Muscle layer of duodenum (tissue), 2 donors: ENCODE measurements at regions not wholly inside any gene's neighbourhood (a gene's known extent, or its start where the extent isn't known, plus 50 kb on each side); places are given as distances from the start of the nearest gene placed in this dataset.

Source experiments
- H3K27ac ChIP-seq: one replicate; pipeline ENCODE4 v1.7.0; 2013; ENCODE audit warnings: mild to moderate bottlenecking, low read length
- H3K27me3 ChIP-seq: one replicate; pipeline ENCODE4 v1.7.0; 2013; ENCODE audit warnings: low read depth, mild to moderate bottlenecking, control low read depth, low read length
- H3K36me3 ChIP-seq, 2 donors: one replicate each; pipeline ENCODE4 v1.7.0; 2013; ENCODE audit warnings: low read length in 2 of 2, control low read depth in 1 of 2, mild to moderate bottlenecking in 1 of 2; ENCODE audit not compliant: insufficient read depth in 2 of 2, control insufficient read depth in 1 of 2
- H3K4me1 ChIP-seq, 2 donors: one replicate each; pipeline ENCODE4 v1.7.0; 2013; ENCODE audit warnings: low read length in 2 of 2, mild to moderate bottlenecking in 2 of 2, control low read depth in 1 of 2, moderate library complexity in 1 of 2; ENCODE audit not compliant: insufficient read depth in 2 of 2, control insufficient read depth in 1 of 2
- H3K4me3 ChIP-seq, 2 donors: one replicate each; pipeline ENCODE4 v1.7.0; 2013; ENCODE audit warnings: low read length in 2 of 2, low read depth in 1 of 2, mild to moderate bottlenecking in 1 of 2
- H3K9me3 ChIP-seq, 2 donors: one replicate each; pipeline ENCODE4 v1.7.0; 2013; ENCODE audit warnings: low read length in 2 of 2, control low read depth in 1 of 2, mild to moderate bottlenecking in 1 of 2; ENCODE audit not compliant: control insufficient read depth in 1 of 2
- donor health status: healthy.

DNA sequence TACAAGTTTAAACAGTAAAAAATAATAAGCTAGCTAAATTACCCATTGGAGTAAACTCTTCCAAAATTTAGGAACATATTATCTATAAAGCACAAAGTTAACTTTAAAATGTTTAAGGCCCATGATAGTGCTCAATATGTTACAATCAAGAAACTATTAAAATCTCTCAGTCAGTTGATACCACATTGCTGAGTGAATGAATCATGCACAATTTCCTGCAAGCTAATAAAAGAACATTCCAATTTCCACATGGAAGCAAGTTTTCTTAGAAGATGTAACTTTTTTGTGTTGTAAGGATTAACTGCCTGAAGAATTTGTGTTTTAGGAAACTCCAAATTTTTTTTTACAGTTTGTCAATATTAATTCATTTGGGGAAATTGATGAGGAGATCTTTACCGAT, 666.6 kb downstream of the SLITRK1 start:
- Histone ChIP-seq H3K4me3 (no peak overlapping the region), H3K4me1 (no peaks in the 10 kb centered on the region), H3K27me3 (no peaks in the 10 kb centered on the region), H3K27ac (no peak overlapping the region), H3K9me3 (peaks cover 0 to 3% of the 10 kb centered on the region in 2 donors), H3K36me3 (no peaks in the 10 kb centered on the region)

DNA sequence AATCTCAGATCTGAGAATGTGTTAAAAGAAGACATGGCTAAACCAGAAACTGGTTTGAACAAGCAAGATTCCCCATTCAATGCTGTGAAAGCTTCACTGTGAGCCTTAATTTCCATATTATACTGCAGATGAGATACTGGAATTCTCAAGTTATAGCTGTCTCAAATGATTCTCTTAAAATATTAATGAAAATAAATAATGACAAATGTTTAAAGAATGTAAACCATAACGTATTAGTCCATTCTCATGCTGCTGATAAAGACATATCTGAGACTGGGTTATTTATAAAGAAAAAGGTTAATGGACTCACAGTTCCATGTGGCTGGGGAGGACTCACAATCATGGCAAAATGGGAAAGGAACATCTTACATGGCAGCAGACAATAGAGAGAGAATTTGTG, 667.8 kb downstream of the SLITRK1 start:
- H3K4me3 ChIP-seq: no peak overlapping the region
- H3K36me3 ChIP-seq: no peaks in the 10 kb centered on the region
- no peaks in the 10 kb centered on the region for H3K27me3 ChIP-seq
- no peaks in the 10 kb centered on the region for H3K4me1 ChIP-seq
- peaks cover under 1 to 8% of the 10 kb centered on the region in 2 donors for H3K9me3 ChIP-seq
- H3K27ac ChIP-seq: no peak overlapping the region

DNA sequence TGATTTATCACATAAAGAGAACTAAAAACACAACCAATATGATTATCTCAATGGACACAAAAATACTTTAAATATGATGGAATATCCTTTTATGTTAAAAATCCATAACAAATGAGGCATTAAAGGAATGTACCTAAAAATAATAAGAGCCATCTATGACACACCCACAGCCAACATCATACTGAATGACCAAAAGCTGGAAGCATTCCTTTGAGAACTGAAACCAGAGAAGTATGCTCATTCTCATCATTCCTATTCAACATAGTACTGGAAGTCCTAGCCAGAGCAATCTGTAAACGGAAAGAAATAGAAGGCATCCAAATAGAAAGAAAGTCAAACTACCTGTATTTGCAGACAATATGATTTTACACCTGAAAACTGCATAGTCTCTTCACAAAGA, 671.0 kb downstream of the SLITRK1 start:
- H3K27me3 ChIP-seq: no peaks in the 10 kb centered on the region
- no peaks in the 10 kb centered on the region for H3K36me3 ChIP-seq
- no peak overlapping the region for H3K27ac ChIP-seq
- peaks cover 8 to 12% of the 10 kb centered on the region in 2 donors for H3K9me3 ChIP-seq
- H3K4me1 ChIP-seq: no peaks in the 10 kb centered on the region
- H3K4me3 ChIP-seq: no peak overlapping the region

DNA sequence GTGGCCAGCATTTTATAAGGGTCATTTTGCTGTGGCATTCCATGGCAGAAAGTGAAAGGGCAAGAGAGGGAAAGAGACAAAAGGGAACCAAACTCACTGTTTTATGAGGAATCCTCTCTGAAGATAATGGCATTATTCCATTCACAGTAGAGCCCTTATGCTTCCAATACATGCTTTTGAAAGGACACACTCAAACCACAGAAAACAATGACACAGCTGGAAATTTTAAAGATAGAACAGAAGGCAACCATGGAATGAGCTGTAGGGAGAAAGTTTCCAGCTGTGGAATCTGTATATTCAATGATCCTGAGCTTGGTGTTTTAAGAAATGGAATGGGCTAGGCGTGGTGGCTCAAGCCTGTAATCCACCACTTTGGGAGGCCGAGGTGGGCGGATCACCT, 677.4 kb downstream of the SLITRK1 start:
- no peaks in the 10 kb centered on the region for H3K36me3 ChIP-seq
- H3K27ac ChIP-seq: no peak overlapping the region
- no peaks in the 10 kb centered on the region for H3K27me3 ChIP-seq
- peaks cover 6 to 8% of the 10 kb centered on the region in 2 donors for H3K9me3 ChIP-seq
- H3K4me3 ChIP-seq: no peak overlapping the region
- no peaks in the 10 kb centered on the region for H3K4me1 ChIP-seq

DNA sequence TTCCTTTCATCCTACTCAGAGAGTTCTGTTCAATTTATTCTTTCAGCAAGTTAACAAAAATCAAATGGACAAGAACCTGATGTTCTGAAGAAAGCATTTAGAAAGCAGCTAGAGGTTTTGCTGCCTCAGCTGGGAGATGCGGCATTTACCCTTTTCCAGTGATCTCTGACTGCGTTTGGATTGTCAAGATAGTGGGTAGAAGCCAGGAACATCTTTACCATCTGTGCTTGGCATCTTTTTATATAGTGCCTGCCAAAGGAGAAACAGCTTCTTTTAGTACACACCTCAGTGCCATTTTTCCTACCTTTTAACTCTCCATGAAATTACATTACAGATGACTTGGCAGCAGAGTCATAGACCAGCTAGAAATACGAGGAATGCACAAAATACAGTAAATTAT, 680.8 kb downstream of the SLITRK1 start:
- H3K36me3 ChIP-seq: no peaks in the 10 kb centered on the region
- no peak overlapping the region for H3K27ac ChIP-seq
- H3K9me3 ChIP-seq: no peaks in the 10 kb centered on the region
- no peaks in the 10 kb centered on the region for H3K4me1 ChIP-seq
- no peak overlapping the region for H3K4me3 ChIP-seq
- no peaks in the 10 kb centered on the region for H3K27me3 ChIP-seq

DNA sequence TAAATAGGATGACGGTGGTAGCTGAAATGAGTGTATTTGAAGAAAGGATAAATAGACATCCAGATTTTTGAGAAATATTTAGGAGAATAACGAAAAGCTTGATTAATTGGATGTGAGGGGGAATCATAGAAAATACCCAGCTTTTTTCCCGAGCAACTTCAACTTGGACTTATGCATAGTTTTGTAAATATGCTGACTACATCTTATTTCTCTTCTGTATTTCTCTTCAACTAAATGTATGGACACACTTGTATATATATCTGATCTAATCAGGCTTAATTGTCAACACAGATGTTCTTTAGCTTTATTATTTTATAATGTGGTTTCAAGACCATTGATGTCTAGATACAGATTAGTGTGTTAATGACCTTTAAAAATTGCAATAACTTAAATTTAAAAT, 685.0 kb downstream of the SLITRK1 start:
- Histone ChIP-seq H3K36me3 (no peaks in the 10 kb centered on the region), H3K9me3 (no peaks in the 10 kb centered on the region), H3K27ac (no peak overlapping the region), H3K27me3 (no peaks in the 10 kb centered on the region), H3K4me3 (no peak overlapping the region), H3K4me1 (no peaks in the 10 kb centered on the region)

DNA sequence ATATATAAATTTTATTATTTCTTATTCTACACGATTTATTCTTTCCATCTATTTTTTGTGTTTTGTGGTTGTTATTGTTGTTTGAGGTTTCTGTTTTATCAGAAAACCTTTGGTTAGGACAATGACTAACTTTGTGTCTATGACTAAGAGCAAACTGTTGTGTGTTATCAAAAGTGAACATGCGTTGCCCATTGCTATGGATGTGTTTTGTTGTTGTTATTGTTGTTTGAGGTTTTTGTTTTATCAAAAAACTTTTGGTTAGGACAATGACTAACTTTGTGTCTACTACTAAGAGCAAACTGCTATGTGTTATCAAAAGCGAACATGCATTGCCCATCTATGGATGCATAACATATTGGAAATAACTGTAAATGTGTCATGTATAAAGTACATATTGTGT, 692.3 kb downstream of the SLITRK1 start:
- H3K27me3 ChIP-seq: no peaks in the 10 kb centered on the region

DNA sequence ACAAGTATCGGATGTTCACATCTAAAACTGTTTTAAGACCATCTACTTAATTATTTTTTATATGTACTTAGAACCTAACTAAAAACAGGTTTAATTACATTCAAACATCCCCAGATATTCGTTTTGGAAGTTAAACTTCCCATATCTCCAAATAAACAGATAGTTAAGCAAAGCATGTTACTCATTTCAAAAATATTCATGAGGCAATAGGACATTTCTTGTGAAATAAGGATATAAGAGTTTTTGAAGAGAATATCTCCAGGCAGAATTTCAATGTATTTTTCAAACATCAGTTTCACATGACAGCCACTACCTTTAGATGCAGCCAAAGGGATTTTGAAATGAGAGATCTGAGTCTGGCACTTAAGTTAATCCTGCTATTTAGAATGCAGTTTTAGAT, 697.5 kb downstream of the SLITRK1 start:
- Histone ChIP-seq H3K36me3 (no peaks in the 10 kb centered on the region), H3K27ac (no peak overlapping the region), H3K27me3 (no peaks in the 10 kb centered on the region), H3K4me3 (no peak overlapping the region), H3K4me1 (no peaks in the 10 kb centered on the region), H3K9me3 (peaks cover 0 to 4% of the 10 kb centered on the region in 2 donors)

More for the DNA sequence above, 692.3 kb downstream of the SLITRK1 start:
- no peak overlapping the region for H3K27ac ChIP-seq
- no peak overlapping the region for H3K4me3 ChIP-seq
- H3K9me3 ChIP-seq: peaks cover 0 to 4% of the 10 kb centered on the region in 2 donors
- H3K36me3 ChIP-seq: no peaks in the 10 kb centered on the region
- no peaks in the 10 kb centered on the region for H3K4me1 ChIP-seq

DNA sequence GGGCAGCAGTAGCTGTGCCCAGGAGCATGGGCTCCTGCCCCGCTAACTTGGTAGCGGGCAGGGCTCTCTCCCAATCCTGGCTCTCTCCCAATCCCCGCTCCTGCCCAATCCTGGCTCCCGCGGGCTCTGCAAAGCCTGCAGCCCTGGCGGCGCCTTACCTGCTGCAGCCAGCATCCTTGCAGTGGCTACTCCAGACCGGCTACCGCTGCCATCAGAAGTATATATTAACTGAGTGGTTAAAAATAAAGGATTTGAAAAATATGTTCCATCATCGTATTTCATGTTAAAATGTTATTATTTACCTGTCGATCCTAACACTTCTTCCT, 698.2 kb downstream of the SLITRK1 start:
- no peak overlapping the region for H3K4me3 ChIP-seq
- H3K4me1 ChIP-seq: no peaks in the 10 kb centered on the region
- no peak overlapping the region for H3K27ac ChIP-seq
- no peaks in the 10 kb centered on the region for H3K36me3 ChIP-seq
- H3K9me3 ChIP-seq: peaks cover 0 to 4% of the 10 kb centered on the region in 2 donors
- H3K27me3 ChIP-seq: no peaks in the 10 kb centered on the region

DNA sequence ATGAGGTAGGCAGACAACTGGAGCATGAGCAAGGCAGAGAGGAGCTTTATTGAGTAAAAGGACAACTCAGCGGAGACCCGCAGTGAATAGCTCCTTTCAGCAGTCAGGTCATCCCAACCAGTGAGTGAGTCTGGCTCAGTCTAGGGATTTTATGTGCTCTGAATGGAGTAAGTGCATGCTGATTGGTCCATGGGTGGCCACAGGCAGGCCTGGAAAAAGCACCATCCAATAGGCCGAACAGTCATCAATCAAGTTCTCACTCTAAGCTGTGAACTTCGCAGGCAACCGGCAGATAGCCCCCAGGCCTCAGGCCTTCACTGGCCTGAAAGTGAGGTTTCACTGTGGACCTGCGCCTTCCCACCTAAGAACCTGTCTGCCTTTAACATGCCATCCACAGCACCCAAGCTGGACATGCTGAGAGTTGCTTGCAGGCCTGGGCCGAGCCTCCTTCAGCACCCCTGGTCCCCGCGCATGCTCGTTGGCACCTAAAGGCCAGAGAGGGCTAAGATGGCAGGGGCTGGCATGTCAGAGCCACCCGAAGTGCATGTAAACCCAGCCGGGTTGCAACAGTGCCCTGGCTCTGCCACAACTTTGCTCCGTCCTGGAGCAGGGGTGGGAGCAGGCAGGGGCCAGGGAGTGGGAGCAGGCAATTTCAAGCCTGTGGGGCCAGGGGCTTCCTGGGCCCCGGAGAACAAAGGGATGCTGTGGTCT, 698.7 kb downstream of the SLITRK1 start:
- Histone ChIP-seq H3K27me3 (no peaks in the 10 kb centered on the region), H3K27ac (no peak overlapping the region), H3K4me1 (no peaks in the 10 kb centered on the region), H3K4me3 (no peak overlapping the region), H3K36me3 (no peaks in the 10 kb centered on the region), H3K9me3 (peaks cover 0 to 4% of the 10 kb centered on the region in 2 donors)

DNA sequence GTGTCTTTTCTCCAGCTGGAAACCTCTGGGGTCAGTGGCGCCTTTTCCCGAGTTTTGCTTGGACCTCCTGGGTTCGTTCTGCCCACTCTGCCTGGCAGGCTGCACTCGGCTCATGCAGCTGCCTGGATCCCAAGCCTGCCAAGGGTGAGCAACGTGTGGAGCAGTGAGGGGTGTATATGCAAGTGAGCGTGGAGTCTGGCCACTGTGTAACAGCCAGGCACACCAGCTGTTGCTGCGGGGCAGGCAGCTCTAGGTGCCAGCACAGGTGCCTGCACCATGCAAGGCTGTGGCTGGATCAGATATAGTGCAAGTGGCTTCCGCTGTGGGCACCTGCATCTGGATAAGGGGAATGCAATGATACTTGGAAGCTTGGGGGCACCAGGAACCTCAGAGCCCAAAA, 699.4 kb downstream of the SLITRK1 start:
- no peak overlapping the region for H3K27ac ChIP-seq
- H3K4me1 ChIP-seq: no peaks in the 10 kb centered on the region
- no peak overlapping the region for H3K4me3 ChIP-seq

DNA sequence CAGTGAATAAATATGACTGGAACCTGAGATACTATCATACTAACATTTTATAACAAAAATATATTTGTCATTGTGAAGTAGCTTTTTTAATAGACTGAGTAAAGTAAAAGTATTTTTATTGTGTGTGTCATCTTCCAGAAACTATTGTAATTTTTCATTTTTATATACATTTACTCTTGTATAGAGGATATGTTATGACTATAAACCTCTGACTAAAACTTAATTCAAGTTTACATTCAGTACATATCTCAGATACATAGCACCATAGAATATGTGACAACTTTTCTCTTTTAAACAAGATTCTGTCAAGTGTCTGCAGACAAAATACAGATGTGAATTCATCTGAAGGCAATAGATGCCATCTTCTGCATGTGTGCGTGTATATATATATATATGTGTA, 704.3 kb downstream of the SLITRK1 start:
- no peaks in the 10 kb centered on the region for H3K4me1 ChIP-seq
- no peaks in the 10 kb centered on the region for H3K27me3 ChIP-seq
- H3K9me3 ChIP-seq: no peaks in the 10 kb centered on the region
- no peak overlapping the region for H3K4me3 ChIP-seq
- no peaks in the 10 kb centered on the region for H3K36me3 ChIP-seq
- H3K27ac ChIP-seq: no peak overlapping the region

More for the DNA sequence above, 699.4 kb downstream of the SLITRK1 start:
- H3K36me3 ChIP-seq: no peaks in the 10 kb centered on the region
- H3K27me3 ChIP-seq: no peaks in the 10 kb centered on the region
- peaks cover 0 to 4% of the 10 kb centered on the region in 2 donors for H3K9me3 ChIP-seq
